SKM-1 (cell line): ENCODE measurements at regions not wholly inside any gene's neighbourhood (a gene's known extent, or its start where the extent isn't known, plus 50 kb on each side); places are given as distances from the start of the nearest gene placed in this dataset.
"Not testable (repeated sequence)": the region's sequence is repeated elsewhere in the genome, so short reads cannot be mapped to it uniquely, and the experiment has no call there.

ENCODE experiments used
- DNase-seq: peaks from one replicate; lab custom pipeline; 2025; ENCODE audit not compliant: unreplicated experiment; lab: John Stamatoyannopoulos, UW

DNA sequence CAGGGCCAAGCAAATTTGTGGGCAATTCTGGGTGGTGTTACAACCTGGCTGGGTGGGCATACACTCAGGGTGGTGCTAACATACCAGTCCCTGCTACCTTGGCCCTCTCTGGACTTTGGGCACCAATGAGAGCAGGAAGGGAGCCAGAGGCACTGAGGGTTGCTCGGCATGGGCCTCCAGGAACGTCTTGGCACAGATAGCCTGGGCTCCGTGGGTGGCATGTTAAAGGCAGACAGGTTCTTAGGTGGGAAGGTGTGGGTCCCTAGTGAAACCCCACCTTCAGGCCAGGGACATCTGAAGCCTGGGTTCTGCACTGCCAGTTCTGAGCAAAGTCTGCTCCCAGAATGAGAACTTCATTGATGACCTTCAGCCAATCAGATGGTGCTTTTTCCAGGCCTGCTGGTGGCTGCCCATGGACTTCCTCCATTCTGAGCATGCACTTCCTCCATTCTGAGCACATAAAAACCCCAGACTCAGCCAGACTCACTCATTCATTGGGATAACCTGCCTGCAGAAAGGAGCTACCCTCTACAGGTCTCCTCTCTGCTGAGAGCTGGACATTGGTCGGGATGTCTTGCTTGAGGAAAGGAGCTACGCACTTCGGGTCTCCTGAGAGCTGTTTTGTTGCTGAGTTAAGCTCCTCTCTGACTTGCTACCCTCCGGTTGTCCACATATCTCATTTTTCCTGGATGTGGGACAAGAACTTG lies 2567.1 kb downstream of the PCDH9 start:
- no peak for DNase-seq

DNA sequence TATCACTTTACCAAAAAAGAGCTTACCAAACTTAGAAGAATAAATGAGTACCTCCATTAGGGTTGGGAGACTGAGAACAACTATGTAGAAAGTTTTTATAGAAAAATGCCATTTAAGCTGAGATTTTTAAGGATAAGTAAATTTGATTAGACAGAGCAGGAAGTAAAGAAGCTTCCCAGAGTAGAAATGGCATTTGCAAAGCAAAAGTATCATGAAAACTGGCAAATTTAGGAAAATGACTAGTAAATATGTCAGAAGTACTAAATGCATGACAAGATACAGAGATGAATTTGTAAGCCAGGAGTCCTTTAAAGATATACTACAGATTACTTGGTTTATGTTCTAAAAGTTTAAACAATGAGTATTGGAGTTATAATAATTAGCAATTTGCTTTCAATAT lies 2581.8 kb downstream of the PCDH9 start:
- DNase-seq, result no peak

DNA sequence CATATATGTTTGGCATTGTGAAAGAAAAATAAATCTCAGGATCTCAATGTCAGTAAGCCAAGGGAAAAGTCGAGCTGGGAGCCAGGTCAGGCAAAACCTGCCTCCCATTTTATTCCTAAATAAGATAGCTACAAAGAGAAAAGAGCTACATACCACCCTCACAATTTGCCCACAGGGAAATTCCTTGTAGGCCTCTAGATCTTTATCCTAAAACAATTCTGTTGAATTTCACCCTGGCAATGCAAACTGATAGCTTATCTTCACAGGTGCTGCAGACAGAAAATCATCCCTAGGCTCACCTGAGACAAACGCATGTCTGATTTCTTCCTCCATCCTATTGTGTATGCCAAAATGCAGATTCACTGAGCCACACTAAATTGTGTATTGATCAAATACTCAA lies 2587.1 kb downstream of the PCDH9 start:
- no peak for DNase-seq

DNA sequence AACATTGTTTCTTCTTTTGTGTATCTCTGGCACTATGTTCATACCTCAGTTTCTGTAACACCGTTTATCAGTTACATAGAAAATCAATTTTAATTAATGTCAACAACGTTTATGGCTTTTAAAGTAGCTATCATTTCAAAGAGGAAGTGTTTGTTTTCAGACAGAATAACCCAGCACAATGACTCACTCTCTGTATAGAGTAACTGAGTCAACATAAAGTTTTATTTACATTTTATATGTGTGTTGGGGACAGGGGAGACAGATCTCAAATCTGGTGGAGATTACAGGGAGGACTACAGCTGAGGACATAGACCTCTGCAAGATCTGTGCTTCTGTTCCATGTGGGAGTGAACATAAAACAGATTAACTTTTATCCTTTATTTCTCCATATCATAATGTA lies 2590.1 kb downstream of the PCDH9 start:
- no peak for DNase-seq

DNA sequence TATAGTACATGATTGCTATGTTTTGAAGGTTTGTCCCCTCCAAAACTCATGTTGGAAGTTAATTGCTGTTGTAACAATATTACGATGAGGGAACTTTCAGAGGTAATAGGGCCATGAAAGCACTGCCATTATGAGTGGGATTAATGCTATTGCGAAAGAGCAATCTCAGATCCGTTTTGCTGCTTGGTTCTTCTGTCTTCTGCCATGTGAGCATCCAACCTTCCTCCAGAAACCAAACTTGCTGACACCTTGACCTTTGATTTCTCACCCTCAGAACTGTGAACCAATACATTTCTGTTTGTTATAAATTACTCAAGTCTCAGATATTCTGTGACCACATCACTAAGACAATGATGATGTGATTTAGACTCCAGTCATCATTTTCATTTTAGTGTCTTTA lies 2590.9 kb downstream of the PCDH9 start:
- no peak for DNase-seq

DNA sequence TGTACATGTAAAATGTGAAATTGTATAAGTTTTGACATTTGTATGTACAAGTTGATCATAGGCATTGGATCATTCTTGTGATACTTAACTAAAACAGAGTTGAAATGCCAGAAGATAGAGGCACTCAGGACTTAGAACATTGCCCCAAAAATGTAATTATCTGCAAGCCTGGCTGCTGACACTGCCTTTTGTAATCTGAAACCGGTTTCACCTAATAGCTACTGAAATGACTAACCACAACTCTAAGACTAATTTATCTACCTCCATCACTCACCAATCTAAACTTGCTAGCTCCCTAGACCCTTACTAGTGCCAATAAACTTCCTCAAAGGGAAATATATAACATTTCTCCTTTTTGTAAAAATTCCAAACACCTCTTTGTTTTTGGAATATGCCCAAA lies 2596.2 kb downstream of the PCDH9 start:
- DNase-seq, result no peak

DNA sequence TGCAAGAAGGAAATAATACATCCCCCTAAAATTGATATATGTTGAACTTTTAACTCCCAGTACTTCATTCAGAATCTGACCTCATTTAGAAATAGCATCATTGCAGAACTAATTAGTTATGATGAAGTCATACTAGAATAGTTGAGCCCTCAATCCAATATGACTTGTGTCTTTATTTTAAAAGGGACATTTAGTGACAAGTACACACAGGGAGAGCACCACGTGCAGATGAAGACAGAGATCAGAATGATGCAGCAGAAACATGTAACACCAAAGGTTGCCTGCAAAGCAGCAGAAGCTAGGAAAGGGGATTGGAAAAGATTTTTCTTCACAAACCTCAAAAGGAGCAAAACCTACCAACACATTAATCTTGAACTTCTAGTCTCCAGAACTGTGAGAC lies 2602.5 kb downstream of the PCDH9 start:
- DNase-seq, result no peak

DNA sequence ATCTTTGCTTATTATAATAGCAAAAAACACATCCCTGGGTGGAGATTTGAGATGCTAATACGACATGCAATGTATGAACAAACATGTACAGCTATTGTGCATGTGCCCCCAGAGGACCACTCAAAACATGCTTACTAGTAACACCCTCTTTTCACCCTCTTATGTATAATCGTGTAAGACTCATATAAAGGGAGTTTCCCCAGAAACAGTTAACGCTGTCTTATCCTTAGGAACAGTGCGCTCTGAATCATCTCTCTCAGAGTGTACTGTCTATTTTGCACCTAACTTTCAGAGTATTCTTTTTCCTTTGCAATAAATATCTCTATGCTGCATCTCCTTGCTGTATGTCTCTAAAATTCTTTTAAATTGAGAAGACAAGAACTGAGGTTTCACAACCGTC lies 2604.0 kb downstream of the PCDH9 start:
- DNase-seq, result no peak

DNA sequence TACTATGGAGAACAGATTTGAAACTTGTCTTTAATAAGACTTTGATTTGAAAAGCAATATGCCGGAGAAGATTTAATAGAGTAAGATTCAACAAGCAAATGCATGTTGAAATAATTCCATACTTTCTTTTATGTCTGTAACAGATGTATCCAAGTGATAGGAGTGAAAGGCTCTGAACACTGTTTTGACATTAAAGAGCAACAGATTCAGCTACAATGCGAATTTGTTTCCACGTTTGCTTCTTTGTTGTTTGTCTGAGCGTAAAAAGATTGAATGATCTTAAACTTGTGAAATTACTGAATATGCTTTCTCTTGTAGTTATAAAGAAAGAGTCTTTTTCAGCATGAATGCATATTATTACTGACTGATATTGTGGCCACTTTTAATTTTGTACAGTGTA lies 2612.9 kb downstream of the PCDH9 start:
- DNase-seq, result no peak

DNA sequence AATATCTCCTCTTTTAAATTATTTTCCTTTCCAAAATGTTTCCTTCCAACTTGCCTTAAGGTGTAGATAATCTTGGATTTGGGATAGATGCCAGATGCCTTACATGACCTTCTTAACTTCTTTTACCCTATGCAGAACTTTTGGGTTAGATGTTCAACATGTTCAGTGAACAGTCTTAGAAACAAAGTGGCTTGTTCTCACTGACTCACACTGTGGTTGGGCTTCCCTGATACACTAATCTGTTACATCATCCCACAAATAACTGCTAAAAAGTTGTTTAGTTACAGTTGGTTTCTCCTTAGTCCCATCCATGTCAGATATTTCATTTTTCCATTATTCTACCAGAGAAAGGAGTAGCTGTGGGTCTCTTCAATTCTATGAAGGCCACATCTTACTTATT lies 2638.2 kb downstream of the PCDH9 start:
- DNase-seq, result no peak

DNA sequence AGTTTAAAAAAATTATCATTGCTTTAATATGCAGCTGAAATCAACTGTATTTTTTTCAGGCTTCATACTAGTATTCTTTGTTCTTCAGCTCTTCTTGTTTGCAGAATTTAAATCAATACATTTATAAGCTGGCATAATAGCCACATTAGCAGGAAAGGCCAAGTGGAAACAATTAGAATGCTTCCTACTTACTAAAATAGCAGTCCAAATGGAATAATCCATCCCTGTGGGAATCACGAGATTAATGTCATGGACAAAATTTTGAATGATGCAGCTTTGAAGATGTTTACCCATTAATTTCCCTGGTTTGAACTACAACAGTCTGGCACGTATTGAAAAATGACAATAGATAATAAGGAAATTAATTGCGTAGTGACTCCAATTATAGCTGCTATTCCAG lies 2650.8 kb downstream of the PCDH9 start:
- DNase-seq, result no peak

DNA sequence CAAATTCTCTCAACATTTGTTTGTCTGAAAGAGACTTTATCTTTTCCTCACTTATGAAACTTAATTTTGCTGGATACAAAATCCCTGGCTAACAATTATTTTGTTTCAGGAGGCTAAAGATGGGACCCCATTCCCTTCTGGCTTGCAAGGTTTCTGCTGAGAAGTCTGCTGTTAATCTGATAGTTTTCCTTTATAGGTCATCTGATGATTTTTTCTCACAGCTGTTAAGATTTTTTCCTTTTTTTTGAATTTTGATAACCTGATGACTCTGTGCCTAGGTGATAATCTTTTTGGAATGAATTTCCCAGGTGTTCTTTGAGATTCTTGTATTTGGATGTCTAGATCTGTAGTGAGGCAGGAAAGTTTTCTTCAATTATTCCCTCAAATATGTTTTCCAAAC lies 2661.4 kb downstream of the PCDH9 start:
- DNase-seq, result no peak

DNA sequence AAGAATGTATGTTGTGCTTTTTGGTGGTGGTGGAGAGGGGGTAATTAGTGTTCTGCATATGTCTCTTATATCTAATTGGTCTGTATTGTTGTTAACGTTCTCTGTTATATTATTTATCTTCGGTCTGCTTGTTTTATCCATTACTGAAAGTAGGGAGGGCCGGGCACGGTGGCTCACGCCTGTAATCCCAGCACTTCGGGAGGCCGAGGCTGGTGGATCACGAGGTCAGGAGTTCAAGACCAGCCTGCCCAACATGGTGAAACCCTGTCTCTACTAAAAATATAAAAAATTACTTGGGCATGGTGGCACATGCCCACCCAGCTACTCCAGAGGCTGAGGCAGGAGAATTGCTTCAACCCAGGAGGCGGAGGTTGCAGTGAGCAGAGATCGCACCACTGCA lies 2672.1 kb downstream of the PCDH9 start:
- DNase-seq, result not testable (repeated sequence)

DNA sequence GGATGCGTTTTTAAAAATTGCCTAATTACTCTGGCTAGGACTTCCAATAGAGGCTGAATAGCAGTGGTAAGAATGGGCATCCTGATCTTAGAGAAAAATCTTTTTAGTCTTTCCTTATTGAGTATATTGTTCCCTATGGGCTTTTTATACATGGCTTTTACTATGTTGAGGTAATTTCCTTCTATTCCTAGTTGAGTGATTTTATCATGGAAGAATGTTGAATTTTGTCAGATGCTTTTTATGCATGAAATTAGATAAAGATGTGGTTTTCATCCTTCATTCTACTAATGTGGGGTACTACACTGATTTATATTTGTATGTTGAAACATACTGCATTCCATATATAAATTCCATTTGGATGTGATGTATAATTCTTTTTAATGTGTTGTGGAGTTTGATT lies 2673.8 kb downstream of the PCDH9 start:
- no peak for DNase-seq

DNA sequence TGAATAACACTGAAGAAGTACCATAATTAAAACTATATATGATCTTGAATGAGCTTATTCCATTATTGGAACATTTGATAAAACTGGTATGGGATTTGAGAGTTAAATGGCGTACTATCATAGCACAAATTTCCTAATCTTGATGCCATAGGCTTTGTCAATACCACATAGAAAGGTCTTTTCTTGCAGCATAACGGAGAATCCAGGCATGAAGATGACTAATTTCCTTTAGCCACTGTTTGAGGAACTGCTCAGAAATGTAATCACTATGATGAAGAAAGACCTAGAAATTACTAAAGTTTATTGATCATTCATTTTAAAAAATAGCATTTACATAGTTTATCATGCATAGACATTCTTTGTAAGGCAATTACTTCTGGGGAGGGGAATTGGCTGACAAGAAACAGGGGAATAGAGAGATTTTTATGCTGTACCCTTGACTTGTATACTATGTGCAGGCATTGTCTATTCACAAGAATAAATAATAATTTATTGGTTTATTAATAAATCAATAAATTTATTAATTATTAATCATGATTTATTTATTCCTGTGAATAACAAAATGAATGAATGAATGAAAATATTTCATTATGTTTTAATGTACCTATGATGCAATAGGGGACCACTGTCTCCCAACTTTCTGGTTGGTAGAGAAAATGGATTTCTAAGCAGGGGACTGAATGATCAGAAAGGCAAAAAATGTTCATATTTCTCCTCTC lies 2676.6 kb downstream of the PCDH9 start:
- peak; percentile 10 for DNase-seq

DNA sequence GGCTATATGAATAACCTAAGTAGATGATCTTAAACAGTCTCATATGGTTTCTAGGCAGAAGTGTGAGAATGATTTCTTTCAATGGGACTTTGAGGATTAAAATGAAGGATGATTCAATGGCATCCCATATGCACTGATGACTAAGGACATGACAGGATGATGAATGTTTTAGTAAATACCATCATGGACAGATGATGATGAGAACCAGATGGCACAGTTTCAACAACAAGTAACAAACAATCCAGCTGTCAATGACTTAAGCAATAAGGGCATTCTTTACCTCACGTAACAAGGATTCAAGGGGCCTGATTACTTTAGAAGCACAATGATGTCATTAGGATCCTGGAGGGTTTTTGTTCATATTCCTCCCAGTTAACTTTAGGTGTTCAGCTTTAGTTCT lies 2678.4 kb downstream of the PCDH9 start:
- DNase-seq, result no peak

DNA sequence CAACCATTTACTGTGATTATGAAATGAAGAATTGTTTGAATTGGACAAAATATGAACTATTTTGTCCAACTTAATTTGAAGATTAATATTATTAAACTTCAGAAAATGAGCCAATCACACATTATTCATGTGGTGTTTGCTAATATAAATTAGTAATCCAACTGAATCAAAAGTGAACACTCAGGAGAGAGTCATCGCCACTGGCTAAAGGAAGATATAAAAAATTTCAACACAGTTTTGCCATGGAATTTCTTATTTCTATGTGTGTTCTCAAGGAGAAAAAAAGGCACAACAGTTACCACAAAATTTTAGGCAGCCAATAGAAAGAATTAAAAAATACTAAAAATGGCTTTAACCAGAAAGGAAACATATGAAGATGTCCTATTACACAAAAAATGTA lies 2683.8 kb downstream of the PCDH9 start:
- no peak for DNase-seq

DNA sequence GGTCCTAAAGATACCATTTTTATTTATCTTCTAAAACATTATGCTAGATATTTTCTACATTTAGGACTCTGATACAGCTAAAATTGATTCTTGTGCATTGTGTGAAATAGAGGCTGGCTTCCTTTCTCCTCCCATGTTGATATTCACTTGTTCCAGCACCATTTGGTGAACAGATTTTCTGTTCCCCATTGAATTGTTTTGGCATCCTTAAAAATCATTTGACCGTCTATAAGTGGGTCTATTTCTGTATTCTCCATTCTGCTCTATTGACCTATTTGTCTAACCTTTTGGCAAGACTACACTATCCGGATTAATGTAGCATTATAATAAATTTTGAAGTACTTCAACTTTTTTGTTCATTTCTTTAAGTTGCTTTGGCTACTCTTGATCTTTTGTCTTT lies 2689.2 kb downstream of the PCDH9 start:
- DNase-seq, result no peak

DNA sequence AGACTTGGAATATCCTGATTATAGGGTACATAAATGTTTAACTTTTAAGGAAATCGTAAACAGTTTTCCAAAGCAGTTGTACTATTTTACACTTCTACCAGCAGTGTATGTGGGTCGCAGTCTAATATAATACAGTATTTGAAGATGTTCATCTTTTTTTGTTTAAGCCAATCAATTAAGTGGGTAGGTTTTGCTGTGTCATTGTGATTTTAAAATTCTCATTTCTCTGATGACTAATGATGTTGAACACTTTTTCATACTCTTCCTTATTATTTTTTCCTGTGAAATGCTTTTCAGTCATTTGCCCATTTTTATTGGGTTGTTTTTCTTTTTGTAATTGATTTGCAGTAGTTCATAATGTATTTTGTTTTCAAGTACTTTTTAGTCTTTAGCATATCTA lies 2689.7 kb downstream of the PCDH9 start:
- no peak for DNase-seq

DNA sequence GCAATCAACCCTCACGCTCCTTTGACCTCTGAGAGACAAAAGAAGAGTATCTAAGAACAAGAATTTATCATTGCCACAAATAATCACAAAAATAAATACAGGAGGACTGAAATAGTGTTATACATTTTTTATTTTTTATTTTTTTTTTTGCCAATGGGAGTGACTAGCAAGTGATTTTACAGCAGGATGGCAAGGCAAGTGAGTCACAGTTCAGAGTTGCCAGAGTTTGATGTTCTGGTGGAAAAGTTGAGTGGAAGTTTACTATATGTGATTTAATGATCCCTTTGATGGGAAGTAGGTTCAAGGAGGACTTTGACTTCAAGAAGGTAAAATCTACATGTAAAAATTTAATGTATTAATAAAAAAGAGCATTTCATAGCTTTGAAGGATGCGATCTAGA lies 2691.4 kb downstream of the PCDH9 start:
- no peak for DNase-seq

DNA sequence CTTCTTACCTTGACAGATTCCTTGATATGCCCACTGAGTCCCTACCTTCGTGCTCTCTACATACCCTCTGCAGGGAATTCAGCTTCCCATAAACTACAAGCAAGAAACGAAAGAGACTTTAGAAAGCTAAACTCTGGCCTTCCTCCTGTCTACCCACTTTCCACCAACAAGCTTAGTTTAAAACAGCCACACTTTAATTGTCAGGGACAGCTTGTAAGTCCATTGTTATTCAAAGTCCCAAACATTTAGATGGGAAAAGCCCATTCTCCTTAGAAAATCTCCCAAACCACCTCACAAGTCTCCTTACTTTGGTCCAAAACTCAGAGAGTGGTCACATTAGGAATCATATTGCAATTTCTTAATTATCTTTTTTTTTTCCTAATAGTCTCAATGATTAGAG lies 2695.8 kb downstream of the PCDH9 start:
- no peak for DNase-seq

DNA sequence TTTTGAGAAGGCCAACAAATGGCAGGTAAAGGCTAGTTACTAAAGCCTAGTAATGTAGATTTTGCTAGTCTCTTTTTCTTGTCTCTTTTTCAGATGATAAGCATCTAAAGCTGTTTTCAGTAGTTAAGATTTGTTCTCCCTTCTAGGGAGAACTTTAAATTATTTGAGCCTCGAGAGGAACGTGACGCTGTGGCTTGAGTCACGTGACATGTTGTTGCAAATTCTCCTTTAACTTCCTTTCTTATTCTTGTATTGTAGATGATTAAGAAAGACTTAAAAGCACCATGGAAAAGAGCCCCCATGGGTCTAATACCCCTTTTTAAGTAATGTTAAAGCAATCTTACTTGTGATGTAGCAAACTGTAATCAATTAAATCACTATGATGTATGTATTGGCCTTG lies 2698.7 kb downstream of the PCDH9 start:
- no peak for DNase-seq

DNA sequence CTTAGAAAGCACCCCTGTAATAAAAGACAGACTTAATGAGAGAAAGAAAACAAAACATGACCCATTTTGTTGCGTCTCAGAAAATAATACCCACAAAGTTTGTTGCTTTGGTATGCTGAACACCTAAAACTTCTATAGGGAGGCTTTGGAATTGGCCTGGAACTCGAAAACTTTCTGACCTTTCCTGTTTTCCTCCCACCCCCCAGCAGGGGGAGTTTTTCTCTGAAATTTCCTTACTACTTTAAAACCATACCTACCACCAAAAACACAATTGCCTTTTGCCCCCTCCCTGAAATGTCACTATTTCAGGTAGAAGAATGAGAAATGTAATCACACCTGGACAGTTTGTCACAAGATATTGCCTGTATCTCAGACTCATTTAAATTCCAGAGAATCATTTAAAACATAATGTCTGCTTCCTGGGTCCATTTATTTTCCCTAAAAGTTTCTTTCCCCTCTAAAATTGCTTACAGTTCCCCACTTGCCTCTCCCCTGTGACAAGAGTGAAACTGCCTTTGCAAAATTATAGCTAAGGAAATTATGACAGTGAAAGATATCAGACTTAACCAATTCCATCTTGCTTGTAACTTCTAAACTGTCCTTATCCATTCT lies 2700.2 kb downstream of the PCDH9 start:
- DNase-seq, result peak; percentile 25
